ENCODE measurements at regions not wholly inside any gene's neighbourhood (a gene's known extent, or its start where the extent isn't known, plus 50 kb on each side); places are given as distances from the start of the nearest gene placed in this dataset.

- TF ChIP-seq, protein P1, sequence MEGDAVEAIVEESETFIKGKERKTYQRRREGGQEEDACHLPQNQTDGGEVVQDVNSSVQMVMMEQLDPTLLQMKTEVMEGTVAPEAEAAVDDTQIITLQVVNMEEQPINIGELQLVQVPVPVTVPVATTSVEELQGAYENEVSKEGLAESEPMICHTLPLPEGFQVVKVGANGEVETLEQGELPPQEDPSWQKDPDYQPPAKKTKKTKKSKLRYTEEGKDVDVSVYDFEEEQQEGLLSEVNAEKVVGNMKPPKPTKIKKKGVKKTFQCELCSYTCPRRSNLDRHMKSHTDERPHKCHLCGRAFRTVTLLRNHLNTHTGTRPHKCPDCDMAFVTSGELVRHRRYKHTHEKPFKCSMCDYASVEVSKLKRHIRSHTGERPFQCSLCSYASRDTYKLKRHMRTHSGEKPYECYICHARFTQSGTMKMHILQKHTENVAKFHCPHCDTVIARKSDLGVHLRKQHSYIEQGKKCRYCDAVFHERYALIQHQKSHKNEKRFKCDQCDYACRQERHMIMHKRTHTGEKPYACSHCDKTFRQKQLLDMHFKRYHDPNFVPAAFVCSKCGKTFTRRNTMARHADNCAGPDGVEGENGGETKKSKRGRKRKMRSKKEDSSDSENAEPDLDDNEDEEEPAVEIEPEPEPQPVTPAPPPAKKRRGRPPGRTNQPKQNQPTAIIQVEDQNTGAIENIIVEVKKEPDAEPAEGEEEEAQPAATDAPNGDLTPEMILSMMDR (IDR thresholded peaks at IDR 0.05; ENCODE audit: control extremely low read depth, extremely low read depth, low read depth, missing control alignments), result no peak
- DNase-seq (ENCODE audit: extremely low spot score), result no peak
- ChIA-PET CTCF (interaction anchor here (1.1 to 1.6 kb wide), 2 partner anchors 21 to 23 kb away, joined by 3 read pairs; no protein-coding TSS in a partner anchor), POLR2A (no interaction called here)
Measured at GRCh38 chr15:70247281-70247680, 149.6 kb upstream of the TLE3 start.

- no peak for DNase-seq (ENCODE audit: extremely low spot score)
- POLR2A ChIA-PET, result no interaction called here
- CTCF ChIA-PET, result interaction anchor here (1.1 to 1.6 kb wide), 2 partner anchors 21 to 23 kb away, joined by 3 read pairs; no protein-coding TSS in a partner anchor
- TF ChIP-seq, protein P1 (IDR thresholded peaks at IDR 0.05; ENCODE audit: control extremely low read depth, extremely low read depth, low read depth, missing control alignments), result no peak
Measured at GRCh38 chr15:70246623-70247220, 149.0 kb upstream of the TLE3 start.

- ChIA-PET POLR2A (no interaction called here), CTCF (interaction anchor here (1.6 to 1.8 kb wide), 2 partner anchors 22 to 54 kb away, joined by 3 to 4 read pairs; no protein-coding TSS in a partner anchor)
- DNase-seq (ENCODE audit: extremely low spot score), result no peak
- TF ChIP-seq, protein P1 (IDR thresholded peaks at IDR 0.05; ENCODE audit: control extremely low read depth, extremely low read depth, low read depth, missing control alignments), result no peak
Measured at GRCh38 chr15:70245932-70246622, 148.4 kb upstream of the TLE3 start.

GRCh38 chr15:70244978-70245542 lies 147.3 kb upstream of the TLE3 start:
- TF ChIP-seq, protein P1 (IDR thresholded peaks at IDR 0.05; ENCODE audit: control extremely low read depth, extremely low read depth, low read depth, missing control alignments), result no peak
- ChIA-PET CTCF (interaction anchor here (1.8 kb wide), 1 partner anchor 55 kb away, joined by 4 read pairs; no protein-coding TSS in a partner anchor), POLR2A (no interaction called here)
- DNase-seq (ENCODE audit: extremely low spot score), result no peak

- DNase-seq (ENCODE audit: extremely low spot score), result no peak
- ChIA-PET POLR2A (no interaction called here), CTCF (interaction anchor here (1.2 to 1.8 kb wide), 4 partner anchors 13 to 56 kb away, joined by 3 to 5 read pairs (median 4); no protein-coding TSS in a partner anchor)
- TF ChIP-seq, protein P1 (IDR thresholded peaks at IDR 0.05; ENCODE audit: control extremely low read depth, extremely low read depth, low read depth, missing control alignments), result no peak
Measured at GRCh38 chr15:70243686-70244540, 146.2 kb upstream of the TLE3 start.

All from GM10248 (cell line).